GM10248 (cell line): ENCODE measurements at regions not wholly inside any gene's neighbourhood (a gene's known extent, or its start where the extent isn't known, plus 50 kb on each side); places are given as distances from the start of the nearest gene placed in this dataset.

ENCODE experiments used
- CTCF ChIA-PET: fragments of 300-600 bp; sonication (Branson Sonifier 250); formaldehyde crosslinking; extraction: SDS; loops from one replicate; lab custom pipeline; 2021; ENCODE audit warnings: antibody characterized with exemption; lab: Yijun Ruan, JAX
- POLR2A ChIA-PET: fragments of 350-650 bp; sonication (Branson Sonifier 250); formaldehyde crosslinking; extraction: SDS; loops from one replicate; lab custom pipeline; 2020; ENCODE audit warnings: antibody characterized with exemption; lab: Yijun Ruan, JAX
- DNase-seq: peaks from one replicate; pipeline ENCODE4 v3.0.0; 2012; ENCODE audit errors: extremely low spot score
- TF ChIP-seq, protein P1 (sequence below): IDR thresholded peaks from 2 replicates; pipeline ENCODE4 v1.5.1; 2012; ENCODE audit warnings: mild to moderate bottlenecking, low read depth; ENCODE audit errors: extremely low read depth, missing control alignments, control extremely low read depth

DNA sequence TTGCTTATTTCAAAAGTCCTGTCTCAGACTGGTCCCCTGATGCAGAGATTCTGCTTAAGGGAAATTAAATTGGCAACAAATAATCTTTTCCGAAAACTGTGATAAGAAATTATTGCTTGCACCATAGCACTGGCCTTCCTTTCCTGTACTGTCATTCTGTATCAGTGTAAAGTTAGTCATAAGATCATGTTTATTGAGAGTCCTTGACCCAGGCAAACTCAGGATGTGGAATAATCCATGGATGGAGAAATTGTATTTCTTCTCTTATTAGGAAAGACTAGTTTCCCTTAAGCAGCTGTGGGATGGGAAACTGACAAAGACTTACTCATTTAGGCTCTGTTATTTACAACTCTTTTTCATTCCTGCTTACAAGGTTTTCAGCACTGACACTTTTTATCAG lies 83.0 kb upstream of the RANBP6 start:
- POLR2A ChIA-PET = no interaction called here
- CTCF ChIA-PET = no interaction called here
- DNase-seq = no peak
- TF ChIP-seq, protein P1, sequence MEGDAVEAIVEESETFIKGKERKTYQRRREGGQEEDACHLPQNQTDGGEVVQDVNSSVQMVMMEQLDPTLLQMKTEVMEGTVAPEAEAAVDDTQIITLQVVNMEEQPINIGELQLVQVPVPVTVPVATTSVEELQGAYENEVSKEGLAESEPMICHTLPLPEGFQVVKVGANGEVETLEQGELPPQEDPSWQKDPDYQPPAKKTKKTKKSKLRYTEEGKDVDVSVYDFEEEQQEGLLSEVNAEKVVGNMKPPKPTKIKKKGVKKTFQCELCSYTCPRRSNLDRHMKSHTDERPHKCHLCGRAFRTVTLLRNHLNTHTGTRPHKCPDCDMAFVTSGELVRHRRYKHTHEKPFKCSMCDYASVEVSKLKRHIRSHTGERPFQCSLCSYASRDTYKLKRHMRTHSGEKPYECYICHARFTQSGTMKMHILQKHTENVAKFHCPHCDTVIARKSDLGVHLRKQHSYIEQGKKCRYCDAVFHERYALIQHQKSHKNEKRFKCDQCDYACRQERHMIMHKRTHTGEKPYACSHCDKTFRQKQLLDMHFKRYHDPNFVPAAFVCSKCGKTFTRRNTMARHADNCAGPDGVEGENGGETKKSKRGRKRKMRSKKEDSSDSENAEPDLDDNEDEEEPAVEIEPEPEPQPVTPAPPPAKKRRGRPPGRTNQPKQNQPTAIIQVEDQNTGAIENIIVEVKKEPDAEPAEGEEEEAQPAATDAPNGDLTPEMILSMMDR = no peak

DNA sequence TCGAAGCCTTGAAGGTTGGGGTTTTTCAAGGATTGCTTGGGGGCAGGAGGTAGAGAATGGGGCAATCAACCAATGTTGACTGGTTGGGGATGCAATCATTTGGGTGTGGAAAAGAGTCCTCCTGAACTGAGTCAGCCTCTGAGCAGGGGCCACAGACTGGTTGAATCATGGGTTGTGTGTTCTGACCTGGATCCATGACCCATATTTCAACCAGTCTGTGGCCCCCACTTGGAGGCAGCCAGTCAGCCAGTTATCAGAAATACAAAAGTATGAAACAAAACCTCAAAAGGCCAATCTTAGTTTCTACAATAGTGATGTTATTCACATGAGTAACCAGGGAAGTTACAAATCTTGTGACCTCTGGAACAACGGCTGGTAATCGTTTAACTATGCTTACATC lies 81.4 kb upstream of the RANBP6 start:
- TF ChIP-seq, protein P1 = no peak
- no peak for DNase-seq
- ChIA-PET CTCF (interaction anchor here (1.6 kb wide), 1 partner anchor 10 kb away, joined by 3 read pairs; no protein-coding TSS in a partner anchor), POLR2A (no interaction called here)

DNA sequence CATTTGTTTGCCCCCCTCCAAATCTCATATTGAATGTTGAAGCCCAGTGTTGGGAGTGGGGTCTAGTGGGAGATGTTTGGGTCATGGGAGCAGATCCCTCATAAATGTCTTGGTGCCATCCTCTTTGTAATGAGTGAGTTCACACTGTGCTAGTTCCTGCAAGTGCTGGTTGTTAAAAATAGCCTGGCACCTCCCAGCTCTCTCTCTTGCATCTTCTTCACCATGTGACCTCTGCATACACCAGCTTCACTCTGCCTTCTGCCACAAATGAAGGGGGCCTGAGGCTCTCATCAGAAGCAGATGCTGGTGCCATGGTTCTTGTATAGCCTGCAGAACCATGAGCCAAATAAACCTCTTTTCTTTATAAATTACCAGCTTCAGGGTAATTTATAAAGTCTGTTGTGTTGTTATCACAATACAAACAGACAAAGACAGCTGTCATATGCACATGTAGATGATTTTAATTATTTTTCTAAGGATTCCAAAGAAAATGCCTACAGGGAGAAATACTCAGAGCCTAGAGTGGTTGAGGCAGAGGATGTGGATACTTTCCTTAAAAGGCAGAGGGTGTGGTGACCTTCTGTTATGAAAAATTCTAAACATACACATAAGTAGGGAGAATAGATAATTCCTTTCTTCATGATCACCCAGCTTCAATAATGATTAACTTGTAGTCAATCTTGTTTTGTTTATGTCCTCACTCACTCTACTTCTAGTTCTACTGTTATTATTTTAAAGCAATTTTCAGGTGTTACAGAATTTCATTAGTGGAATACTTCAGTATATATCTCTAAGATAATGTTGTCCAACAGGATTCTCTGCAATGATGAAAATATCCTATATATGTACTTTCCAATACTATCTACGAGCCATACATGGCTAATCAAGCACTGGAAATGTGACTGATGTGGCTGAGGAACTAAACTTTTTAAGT lies 75.1 kb upstream of the RANBP6 start:
- TF ChIP-seq, protein P1 = no peak
- no peak for DNase-seq
- ChIA-PET POLR2A (no interaction called here), CTCF (interaction anchor here (1.3 to 2.2 kb wide), 5 partner anchors 11 to 36 kb away, joined by 4 to 8 read pairs (median 5); no protein-coding TSS in a partner anchor)

DNA sequence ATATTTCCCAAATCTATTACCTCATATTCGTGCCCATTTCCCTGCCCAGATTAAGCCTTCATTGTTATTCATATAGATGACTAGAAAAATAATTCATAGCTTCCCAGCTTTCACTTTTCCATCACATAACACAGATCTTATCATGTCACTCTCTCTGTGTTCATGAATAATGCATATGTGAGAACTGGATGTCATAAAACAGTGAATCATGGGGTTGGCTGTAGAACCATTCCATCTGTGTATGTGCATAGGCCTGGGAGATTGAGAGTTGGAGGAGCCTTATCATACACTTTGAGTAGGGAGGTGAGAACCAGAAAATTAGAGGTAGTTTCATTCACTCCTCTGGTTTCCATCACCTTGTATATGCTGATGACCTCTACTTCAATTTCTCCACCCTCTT lies 73.9 kb upstream of the RANBP6 start:
- no peak for DNase-seq
- ChIA-PET POLR2A (no interaction called here), CTCF (interaction anchor here (0.6 to 2.2 kb wide), 7 partner anchors 9 to 35 kb away, joined by 3 to 8 read pairs (median 5); no protein-coding TSS in a partner anchor)
- TF ChIP-seq, protein P1 = no peak

DNA sequence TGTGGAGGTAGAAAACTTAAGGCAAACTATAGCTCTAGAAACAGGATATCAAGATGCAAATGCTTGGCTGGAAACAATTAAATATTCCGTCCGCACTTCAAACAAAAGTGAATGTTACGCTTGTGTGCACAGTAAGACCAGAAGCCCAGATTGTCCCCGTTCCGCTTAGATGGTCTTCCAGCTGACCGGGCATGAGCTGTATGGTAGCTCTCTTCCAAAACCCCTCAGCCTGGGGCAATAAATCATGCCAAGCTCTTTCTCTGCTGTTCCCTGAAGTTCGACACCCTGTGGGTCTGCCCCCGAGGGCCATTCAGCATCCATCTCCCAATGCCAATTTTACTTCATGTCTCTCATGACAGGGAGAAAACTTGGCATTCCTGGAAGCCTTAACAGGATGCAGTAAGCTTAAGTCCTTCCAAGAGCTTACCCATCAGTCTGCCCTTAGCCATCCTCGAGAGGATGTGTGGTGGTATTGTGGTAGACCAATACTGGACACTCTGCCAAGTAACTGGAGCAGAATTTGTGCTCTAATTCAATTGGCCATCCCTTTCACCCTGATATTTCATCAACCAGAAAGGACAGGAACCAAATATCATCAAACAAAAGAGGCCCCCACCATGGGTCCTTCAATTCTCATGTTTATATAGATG lies 70.7 kb upstream of the RANBP6 start:
- TF ChIP-seq, protein P1 = no peak
- ChIA-PET POLR2A (no interaction called here), CTCF (interaction anchor here (0.7 kb wide), 1 partner anchor 20 kb away, joined by 3 read pairs; no protein-coding TSS in a partner anchor)
- DNase-seq = no peak

DNA sequence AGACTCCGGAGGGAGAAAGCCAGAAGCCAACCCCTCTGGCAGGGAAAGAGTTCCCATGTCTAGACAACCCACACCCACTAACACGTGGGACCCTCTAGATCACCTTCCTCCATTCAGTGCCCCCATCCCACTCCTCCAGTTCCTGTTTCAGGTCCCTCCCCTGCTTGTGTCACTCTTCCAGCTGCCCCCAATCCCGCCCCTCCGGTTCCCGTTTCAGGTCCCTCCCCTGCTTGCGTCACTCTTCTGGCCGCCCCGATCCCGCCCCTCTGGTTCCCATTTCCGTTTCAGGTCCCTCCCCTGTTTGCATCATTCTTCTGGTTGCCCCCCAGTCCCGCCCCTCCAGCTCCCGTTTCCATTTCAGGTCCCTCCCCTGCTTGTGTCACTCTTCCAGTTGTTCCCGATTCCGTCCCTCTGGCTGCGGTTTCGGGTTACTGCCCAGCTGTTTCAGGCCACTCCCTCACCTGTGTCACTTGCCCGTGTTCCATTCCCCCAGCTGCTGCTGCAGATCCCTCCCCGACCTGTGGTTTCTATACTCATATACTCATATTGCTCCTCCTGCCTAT lies 64.8 kb upstream of the RANBP6 start:
- TF ChIP-seq, protein P1 = no peak
- peak; percentile 59 for DNase-seq
- POLR2A ChIA-PET = interaction anchor here (0.7 kb wide), 1 partner anchor 509 kb away, joined by 4 read pairs; no protein-coding TSS in a partner anchor
- CTCF ChIA-PET = interaction anchor here (1.1 kb wide), 1 partner anchor 9 kb away, joined by 5 read pairs; no protein-coding TSS in a partner anchor
